ENCODE measurements at regions not wholly inside any gene's neighbourhood (a gene's known extent, or its start where the extent isn't known, plus 50 kb on each side); places are given as distances from the start of the nearest gene placed in this dataset.

DNA sequence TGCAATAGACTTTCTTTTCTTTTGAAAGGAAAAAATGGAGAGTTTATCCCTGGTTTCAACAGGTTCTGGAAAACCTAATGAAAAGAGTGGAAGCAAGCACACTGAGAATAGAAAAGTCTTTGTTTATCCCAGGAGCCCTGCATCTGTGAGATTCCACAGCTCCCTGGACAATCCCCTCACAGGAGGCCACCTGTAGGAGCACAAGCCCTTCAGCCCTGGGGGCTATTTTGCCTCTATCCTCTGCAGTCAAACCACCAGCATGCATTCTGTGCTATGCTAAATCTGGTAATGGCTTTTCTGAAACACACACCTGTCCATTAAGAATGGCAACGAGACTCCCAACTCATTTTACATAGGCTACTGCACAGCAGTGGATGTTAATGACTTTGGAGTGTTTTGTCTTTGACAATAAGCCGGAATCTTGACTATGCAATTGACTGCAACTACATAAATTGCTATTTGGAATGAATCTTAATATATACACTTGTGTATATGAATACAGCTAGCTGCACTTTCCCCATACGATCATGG, 369.4 kb downstream of the NR2F2 start:
- TF ChIP-seq, protein P1, sequence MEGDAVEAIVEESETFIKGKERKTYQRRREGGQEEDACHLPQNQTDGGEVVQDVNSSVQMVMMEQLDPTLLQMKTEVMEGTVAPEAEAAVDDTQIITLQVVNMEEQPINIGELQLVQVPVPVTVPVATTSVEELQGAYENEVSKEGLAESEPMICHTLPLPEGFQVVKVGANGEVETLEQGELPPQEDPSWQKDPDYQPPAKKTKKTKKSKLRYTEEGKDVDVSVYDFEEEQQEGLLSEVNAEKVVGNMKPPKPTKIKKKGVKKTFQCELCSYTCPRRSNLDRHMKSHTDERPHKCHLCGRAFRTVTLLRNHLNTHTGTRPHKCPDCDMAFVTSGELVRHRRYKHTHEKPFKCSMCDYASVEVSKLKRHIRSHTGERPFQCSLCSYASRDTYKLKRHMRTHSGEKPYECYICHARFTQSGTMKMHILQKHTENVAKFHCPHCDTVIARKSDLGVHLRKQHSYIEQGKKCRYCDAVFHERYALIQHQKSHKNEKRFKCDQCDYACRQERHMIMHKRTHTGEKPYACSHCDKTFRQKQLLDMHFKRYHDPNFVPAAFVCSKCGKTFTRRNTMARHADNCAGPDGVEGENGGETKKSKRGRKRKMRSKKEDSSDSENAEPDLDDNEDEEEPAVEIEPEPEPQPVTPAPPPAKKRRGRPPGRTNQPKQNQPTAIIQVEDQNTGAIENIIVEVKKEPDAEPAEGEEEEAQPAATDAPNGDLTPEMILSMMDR (IDR thresholded peaks at IDR 0.05) = no peak
- TF ChIP-seq POLR2A (IDR thresholded peaks at IDR 0.05) = no peak
